Retinal pigment epithelial cell (primary cell): ENCODE measurements at regions not wholly inside any gene's neighbourhood (a gene's known extent, or its start where the extent isn't known, plus 50 kb on each side); places are given as distances from the start of the nearest gene placed in this dataset.

ENCODE experiments used
- DNase-seq: peaks from one replicate; pipeline ENCODE4 v3.0.0-alpha.2; 2010; ENCODE audit warnings: low read depth
- H3K4me3 ChIP-seq: 2 replicates; pipeline ENCODE4 v1.5.1; 2011; ENCODE audit warnings: mild to moderate bottlenecking, low read length, control low read depth, moderate library complexity
- CTCF ChIP-seq: conservative IDR thresholded peaks from 2 replicates; pipeline ENCODE4 v1.5.1; 2011; ENCODE audit warnings: low read depth, low read length, control low read depth, inconsistent platforms

- no peak for DNase-seq
- TF ChIP-seq CTCF: no peak
- H3K4me3 ChIP-seq: no peak overlapping the region
Measured at GRCh38 chr12:4051596-4051995, 178.4 kb upstream of the PARP11 start.

- H3K4me3 ChIP-seq: no peak overlapping the region
- no peak for TF ChIP-seq CTCF
- DNase-seq: no peak
Measured at GRCh38 chr12:4050340-4050739, 177.1 kb upstream of the PARP11 start.

- no peak overlapping the region for H3K4me3 ChIP-seq
- no peak for TF ChIP-seq CTCF
- no peak for DNase-seq
Measured at GRCh38 chr12:4049298-4050080, 176.3 kb upstream of the PARP11 start.

DNA sequence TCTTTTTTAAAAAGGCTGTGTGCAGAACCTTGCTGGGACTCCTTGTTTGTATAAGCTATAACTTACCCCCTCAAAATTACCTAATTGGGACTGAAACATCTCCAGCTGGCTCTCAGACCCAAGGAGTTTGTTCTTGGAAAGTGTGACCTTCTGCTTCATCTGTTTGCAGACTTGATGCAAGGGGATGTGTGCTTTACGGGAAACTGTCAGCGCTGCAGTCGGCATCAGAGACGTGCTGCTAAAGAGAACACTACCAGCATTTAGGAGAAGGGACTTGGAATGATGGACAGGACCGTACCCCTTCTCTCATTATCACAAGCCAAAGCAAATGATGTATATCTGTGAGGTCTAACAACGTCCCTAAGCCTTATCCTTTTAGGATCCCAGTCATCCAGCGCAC, 174.2 kb upstream of the PARP11 start:
- no peak for TF ChIP-seq CTCF
- DNase-seq: no peak

DNA sequence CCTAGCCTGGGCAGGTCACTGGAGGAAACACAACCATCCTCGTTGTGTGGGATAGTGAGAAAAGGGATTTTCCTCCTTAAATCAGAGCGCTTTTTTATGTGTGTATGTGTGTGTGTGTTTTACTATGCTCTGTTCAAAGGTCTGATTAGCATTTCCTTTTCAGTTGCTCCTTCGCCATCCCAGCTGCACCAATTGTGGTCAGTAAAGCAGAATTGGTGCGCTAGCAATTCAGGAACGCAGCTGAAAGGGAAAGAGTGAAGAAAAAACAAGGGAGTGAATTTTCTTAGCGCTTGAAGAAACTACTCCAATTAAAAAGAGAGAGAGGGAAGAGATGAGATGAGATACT, 173.3 kb upstream of the PARP11 start:
- no peak for DNase-seq
- no peak overlapping the region for H3K4me3 ChIP-seq
- TF ChIP-seq CTCF: no peak

More for the DNA sequence above, 174.2 kb upstream of the PARP11 start:
- H3K4me3 ChIP-seq: no peak overlapping the region

DNA sequence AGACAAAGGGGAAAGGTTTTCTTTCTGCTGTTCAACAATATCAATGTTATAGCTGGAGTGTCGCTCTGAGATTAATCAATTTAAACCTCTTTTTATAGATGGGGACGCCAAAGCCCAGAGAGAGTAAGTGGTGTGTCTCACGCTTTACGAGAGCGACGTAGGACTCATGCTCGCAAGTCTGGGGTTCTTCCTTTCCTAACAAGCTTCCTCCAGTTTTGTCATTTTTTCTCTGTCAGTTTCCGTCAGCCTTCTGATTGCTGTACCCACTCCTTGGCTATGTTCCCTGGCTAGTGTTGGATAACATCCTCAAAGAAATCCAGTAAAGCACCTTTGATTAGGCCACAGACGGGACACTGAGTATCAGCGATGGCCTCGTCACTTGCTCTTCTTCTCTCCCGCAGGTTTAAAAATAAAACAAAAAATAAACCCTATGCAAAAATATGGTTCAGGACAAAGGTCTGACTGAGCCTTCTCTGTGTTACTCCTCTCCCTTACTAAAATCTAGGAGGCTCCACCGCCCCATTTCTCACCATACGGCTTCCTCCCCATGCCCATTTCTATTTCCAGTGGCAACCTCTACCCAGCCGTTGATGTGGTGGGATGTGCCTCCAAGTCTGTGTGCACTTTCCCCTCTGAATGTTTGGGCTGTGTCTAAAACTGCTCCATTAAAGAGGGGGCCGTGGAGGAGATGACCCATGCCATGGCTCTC, 172.7 kb upstream of the PARP11 start:
- H3K4me3 ChIP-seq: no peak overlapping the region
- no peak for TF ChIP-seq CTCF
- no peak for DNase-seq
